Suprapubic skin (tissue), 4 donors: ENCODE measurements at regions not wholly inside any gene's neighbourhood (a gene's known extent, or its start where the extent isn't known, plus 50 kb on each side); places are given as distances from the start of the nearest gene placed in this dataset.

Source experiments
- POLR2A ChIP-seq, 2 donors: fragments of 450-650 bp; IDR thresholded peaks; one replicate each; pipeline ENCODE4 v1.6.1; 2017; ENCODE audit warnings: antibody characterized with exemption in 2 of 2, mild to moderate bottlenecking in 2 of 2, moderate library complexity in 2 of 2
- POLR2AphosphoS5 ChIP-seq, 3 donors: sonication (generic); formaldehyde crosslinking; IDR thresholded peaks; one replicate each; pipeline ENCODE4 v1.6.1; 2017; ENCODE audit warnings: antibody characterized with exemption in 3 of 3
- TF ChIP-seq, protein P1 (sequence below), 2 donors: fragments of 200-600 bp in 1 of 2; fragments of 450-650 bp in 1 of 2; sonication (generic) in 1 of 2; IDR thresholded peaks; one replicate each; pipeline ENCODE4 v1.5.1; 2016 to 2019; ENCODE audit warnings: antibody characterized with exemption in 2 of 2, mild to moderate bottlenecking in 1 of 2, moderate library complexity in 1 of 2

DNA sequence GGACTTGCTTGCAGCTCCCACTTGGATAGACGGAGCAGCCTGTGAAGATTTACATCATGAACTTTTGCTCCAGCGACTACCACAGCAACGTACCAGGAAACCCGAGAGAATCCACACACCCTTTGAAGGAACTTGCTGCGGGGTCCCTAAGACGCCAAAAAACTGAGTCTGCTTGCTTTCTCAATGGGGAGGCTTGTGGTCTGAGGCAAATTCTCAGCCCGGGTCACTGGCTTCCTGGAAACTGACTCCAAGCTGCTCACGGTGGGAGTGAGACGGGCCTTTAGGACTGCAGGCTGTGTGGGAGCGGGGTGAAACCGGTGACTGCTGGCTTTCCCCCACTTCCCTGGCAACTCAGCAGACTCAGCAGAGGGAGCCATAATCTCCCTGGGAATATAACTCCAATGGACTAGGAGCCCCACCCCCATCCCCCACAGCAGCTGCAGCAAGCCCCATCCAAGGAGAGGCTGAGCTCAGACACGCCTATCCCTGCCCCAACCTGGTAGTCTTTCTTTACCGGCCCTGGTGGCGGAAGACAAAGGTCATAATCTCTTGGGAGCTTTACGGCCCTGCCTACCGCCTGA is 466.0 kb downstream of the CAAP1 start:
- TF ChIP-seq, protein P1, sequence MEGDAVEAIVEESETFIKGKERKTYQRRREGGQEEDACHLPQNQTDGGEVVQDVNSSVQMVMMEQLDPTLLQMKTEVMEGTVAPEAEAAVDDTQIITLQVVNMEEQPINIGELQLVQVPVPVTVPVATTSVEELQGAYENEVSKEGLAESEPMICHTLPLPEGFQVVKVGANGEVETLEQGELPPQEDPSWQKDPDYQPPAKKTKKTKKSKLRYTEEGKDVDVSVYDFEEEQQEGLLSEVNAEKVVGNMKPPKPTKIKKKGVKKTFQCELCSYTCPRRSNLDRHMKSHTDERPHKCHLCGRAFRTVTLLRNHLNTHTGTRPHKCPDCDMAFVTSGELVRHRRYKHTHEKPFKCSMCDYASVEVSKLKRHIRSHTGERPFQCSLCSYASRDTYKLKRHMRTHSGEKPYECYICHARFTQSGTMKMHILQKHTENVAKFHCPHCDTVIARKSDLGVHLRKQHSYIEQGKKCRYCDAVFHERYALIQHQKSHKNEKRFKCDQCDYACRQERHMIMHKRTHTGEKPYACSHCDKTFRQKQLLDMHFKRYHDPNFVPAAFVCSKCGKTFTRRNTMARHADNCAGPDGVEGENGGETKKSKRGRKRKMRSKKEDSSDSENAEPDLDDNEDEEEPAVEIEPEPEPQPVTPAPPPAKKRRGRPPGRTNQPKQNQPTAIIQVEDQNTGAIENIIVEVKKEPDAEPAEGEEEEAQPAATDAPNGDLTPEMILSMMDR (IDR thresholded peaks at IDR 0.05), result no peak
- TF ChIP-seq POLR2A (IDR thresholded peaks at IDR 0.05), result no peak
- no peak for TF ChIP-seq POLR2AphosphoS5 (IDR thresholded peaks at IDR 0.05)
